HG03558 (cell line): ENCODE measurements at regions not wholly inside any gene's neighbourhood (a gene's known extent, or its start where the extent isn't known, plus 50 kb on each side); places are given as distances from the start of the nearest gene placed in this dataset.
"Not testable (repeated sequence)": the region's sequence is repeated elsewhere in the genome, so short reads cannot be mapped to it uniquely, and the experiment has no call there.

Experiments
- ATAC-seq: cut with Tn5 transposase; IDR thresholded peaks from one replicate; pipeline ENCODE4 v1.9.1; 2021; ENCODE audit warnings: moderate number of reproducible peaks; ENCODE audit not compliant: unreplicated experiment; ENCODE audit errors: extremely low read depth

DNA sequence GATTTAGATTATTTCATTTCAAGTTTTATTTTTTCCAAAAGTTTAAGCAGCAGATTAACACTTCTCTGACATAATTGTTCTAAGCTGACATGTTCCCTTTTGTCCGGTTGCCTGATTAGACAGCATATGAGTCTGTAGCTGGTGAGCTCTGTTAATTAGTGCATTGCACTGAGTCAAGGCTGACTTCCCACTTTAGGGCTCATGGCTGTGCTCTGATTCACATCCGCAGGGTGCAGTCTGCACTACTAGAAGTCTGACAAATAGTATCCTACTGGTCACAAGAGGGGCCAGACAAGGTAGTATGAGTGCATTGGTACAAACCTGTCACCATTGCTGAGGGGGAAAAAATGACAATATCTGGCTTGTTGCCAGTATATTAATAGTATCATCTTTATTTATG is 443.9 kb upstream of the ZNF804A start:
- no peak for ATAC-seq

DNA sequence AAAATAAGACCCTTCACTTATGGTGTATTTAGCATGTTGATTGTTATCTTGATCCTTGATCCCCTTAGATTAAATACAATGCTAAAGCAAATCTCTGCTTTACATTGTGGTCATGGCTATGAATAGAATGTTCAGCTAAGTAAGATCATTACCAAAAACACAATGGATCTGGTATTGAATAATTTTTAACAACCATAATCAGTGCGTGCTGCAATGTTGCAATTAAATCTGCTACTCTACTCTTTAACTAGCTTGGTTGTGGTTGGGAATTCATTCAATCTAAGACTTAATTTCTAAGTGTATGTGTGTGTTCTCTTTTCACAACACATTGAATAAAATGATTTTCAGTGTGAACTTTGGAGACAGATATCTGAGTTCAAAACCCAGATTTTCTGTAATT is 442.5 kb upstream of the ZNF804A start:
- ATAC-seq: no peak

DNA sequence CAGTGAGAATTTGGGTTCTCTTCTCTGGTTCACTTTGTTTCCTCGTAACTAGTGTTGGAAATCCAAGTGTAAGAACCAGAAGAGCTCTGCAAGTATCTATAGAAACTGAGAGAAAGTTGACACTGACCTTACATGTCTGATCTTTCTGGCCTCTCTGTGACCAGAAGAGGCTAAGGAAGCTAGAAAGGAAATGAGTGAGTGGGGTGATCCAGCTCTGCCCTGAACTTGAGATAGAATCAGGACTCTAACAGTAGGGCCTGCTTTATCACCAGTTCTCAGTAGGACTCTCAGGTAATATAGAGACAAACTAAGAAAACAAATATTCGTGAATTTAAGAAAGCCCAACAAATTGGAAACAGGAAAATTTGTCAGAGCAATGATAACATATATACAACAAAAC is 441.2 kb upstream of the ZNF804A start:
- ATAC-seq: no peak

DNA sequence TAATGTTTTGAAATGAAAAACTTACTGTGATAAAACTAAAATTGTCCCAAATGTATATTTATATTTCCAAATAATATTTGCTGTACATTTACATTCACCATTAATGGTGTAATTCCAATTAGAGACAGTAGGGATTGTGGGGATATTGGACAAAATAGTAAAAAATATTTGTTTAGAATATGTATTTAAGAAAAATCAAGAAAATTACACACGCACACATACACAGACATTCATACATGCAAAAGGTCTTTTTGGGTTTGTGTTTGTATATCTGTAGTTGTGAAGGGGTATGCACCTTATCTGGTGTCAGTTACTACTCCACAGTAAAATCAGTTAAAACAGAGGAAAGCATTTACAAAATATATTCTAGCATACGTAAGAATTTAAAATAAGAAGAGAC is 435.9 kb upstream of the ZNF804A start:
- ATAC-seq: no peak

DNA sequence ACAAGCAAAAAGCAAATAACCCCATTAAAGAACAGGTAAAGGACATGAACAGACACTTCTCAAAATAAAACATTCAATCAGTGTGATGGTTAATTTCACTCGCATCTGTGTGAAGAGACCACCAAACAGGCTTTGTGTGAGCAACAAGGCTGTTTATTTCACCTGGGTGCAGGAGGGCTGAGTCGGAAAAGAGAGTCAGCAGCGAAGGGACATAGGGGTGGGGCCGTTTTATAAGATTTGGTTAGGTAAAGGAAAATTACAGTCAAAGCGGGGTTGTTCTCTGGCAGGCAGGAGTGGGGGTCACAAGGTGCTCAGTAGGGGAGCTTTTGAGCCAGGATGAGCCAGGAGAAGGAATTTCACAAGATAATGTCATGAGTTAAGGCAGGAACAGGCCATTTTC is 429.5 kb upstream of the ZNF804A start:
- ATAC-seq: not testable (repeated sequence)

DNA sequence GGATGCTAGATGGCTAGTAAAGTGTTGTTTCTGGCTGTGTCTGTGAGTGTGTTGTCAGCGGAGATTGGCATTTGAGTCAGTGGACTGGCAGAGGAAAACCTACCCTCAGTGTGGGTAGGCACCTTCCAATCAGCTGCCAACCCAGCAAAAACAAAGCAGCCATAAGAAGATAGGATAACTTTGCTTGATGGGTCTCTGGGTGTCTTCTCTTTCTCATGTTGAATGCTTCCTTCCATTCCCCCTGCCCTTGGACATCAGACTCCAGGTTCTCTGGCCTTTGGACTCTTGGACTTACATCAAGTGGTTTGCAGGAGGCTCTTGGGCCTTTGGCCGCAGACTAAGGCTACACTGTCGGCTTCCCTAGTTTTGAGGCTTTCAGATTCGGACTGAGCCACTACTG is 429.0 kb upstream of the ZNF804A start:
- ATAC-seq: no peak

DNA sequence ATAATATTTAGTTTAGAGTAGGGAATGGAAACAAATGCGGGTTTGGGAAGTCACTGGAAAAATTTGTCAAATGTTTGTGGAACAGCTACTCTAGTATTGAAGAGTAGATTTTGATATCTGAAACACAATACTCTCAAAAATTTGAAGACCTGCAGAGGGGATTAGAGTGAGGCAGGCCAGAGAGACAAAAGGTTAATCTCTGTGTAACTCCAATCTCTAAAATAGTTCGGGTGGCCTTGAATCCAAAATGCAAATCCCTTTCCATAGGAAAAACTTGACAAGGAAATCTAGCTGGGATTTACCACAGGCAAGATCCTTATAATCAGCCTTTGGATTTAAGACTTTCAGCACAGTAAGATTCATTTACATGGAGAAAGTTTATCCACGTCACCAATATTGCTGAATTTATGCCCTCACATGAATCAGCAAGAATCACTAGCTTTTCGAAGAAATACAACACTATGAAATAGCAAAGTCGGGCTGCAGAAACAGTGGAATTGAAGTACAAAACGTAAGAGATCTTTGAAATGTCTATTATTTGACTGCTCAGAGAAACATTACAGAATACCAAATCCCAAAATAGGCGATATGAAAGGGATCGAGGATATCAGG is 423.7 kb upstream of the ZNF804A start:
- ATAC-seq: no peak

DNA sequence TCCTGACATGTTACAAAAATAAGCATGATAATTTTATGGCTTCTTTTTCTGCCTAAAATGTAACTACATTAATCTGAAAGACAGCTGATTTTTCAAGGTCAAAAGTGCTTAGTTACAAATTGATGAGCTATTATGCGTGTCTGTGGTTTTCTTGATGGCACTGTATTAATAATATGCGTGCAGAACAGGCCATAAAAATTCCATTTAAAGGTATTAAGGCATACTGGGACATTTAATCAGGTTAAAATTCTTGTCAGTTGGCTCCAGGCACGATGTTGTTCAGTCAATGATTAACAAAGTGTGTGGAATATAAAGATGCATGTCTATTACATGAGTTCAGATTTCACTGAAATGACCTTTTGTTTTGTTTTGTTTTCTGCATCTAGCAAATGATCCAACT is 420.1 kb upstream of the ZNF804A start:
- ATAC-seq: no peak

DNA sequence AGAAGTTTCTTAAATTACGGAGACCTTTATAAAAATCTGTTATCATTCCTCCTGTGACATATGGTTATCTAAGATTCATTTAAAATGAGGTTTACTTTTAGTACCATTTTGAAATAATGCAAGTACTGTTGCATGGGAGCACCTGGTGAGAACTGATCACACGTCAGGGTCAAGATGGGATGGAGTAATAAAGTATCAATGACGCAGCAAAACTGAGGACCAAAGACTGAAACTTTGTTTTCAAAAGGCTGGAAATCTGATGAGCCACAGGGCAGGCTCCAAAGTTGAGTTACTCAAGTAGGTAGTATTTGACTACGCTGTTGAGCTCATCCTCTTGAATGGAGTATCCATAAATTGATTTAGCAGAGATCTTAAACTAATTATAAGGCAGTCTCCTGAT is 411.9 kb upstream of the ZNF804A start:
- ATAC-seq: no peak

DNA sequence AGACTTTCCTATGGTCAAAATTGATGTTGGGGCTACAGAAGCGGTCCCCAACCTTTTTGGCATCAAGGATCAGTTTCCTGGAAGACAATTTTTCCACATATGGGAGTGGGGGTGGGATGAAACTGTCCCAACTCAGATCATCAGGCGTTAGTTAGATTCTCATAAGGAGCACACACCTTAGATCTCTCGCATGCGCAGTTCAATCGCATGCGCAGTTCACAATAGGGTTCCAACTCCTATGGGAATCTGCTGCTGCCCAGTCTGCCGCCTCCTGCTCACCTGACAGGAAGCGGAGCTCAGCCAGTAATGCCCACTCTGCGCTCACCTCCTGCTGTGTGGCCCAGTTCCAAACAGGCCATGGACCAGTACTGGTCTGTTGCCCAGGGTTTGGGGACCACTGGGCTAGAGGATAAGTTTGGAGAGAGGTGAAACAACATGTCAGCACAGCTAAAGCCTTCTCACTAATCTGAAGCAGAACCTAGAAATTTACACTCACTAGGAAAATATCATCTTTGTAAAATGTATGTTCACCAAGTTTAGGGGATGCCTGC is 410.8 kb upstream of the ZNF804A start:
- no peak for ATAC-seq

DNA sequence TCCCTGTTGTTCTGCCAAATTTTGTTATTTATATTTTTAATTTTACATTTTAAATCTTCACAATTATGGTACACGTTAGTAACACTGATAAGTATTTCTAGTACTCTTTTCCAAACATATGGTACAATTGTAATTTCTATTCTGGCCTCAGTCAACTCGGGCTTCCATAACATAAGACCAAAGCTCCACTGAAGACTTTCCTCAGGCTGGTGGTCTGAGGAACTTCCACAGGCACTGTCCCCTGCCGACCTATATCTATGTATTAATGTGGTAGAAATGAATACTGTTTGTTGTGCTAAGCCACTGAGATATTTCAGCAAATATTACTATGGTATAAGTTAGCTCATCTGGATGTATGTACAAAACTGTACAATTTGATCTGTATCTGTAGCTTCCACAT is 407.6 kb upstream of the ZNF804A start:
- no peak for ATAC-seq

DNA sequence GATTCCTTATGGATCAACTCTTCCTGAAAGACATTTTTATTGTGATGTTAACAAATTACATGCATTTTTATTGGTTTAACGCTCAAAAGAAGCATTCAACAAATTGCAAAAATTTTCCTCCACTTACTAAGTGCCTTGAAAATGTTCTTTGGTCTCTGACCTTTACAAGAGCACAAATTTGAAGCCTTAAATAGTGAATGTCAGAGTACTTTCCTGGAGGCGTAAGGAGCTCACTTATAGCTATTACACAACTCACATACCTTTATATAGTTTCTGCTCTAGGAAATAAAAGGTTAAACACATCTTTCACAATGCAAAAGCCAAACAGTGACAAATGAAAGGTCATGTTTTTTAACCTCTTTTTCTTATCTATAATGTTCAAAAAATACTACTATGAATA is 405.7 kb upstream of the ZNF804A start:
- ATAC-seq: no peak

DNA sequence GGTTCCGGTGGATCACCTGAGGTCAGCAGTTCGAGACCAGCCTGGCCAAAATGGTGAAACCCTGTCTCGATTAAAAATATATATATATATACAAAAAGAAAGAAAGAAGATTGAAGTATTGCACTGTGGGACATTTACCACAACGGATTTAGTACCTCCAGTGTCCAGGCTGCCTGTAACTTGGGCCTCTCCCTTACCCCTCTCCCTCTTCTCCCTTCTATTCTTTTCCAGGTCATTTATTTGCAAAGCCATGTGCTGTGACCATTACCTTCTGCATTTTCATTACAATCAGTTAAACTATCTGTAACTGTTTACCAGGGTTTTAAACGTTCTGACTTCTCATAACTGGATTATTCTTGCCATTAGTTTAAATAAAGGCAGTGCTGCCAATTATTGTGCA is 400.9 kb upstream of the ZNF804A start:
- no peak for ATAC-seq

DNA sequence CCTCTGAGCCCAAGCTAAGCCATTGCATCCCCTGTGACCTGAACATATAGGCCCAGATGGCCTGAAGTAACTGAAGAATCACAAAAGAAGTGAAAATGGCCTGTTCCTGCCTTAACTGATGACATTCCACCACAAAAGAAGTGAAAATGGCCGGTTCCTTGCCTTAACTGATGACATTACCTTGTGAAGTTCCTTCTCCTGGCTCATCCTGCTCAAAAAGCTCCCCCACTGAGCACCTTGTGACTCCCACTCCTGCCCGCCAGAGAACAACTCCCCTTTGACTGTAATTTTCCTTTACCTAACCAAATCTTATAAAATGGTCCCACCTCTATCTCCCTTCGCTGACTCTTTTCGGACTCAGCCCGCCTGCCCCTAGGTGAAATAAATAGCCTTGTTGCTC is 399.5 kb upstream of the ZNF804A start:
- ATAC-seq: not testable (repeated sequence)

DNA sequence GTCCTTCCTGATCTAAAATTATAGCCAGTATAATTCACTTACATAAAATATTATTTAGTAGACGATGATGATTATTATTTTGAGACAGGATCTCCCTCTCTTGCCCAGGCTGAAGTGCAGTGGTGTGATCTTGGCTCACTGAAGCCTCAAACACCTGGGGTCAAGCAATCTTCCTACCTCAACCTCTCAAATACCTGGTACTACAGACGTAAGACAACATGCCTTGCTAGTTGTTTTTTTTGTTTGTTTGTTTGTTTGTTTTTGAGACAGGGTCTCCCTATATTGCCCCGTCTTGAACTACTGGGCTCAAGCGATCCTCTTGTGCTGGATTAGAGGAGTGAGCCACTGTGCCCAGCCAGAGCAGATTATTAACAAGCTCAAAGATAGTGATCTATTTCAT is 399.1 kb upstream of the ZNF804A start:
- ATAC-seq: no peak

DNA sequence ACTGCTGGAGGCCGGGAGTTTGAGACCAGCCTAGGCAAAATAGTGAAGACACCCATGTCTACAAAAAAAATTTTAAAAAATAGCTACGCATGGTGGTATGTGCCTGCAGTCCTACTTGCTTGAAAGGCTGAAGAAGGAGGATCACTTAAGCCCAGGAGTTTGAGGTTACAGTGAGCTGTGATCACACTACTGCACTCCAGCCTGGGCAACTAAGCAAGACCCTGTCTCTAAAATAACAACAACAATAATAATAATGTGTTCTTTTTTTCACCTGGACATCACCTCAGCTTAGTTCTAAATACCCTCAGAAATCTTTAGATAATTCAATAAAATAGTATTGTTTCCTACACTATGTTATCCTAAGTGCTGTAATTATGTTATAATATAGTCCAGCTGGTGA is 397.1 kb upstream of the ZNF804A start:
- ATAC-seq: no peak

DNA sequence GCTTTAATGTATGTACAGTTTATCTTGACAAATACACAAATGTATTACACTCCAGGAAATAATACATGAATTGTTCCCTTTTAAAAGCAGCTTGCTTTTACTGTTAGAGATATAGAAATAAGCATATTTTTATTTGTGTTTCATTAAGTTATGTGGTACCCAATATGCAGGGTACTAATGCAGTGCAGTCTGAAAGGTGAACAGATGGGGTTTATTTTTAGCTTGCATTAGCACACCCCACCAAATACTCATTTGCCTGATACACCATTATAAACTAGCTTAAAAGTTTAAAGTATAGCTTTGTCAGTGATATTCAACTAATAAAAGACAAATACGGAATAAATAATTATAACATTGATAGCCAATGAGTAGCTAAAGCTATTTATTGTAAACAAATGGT is 394.7 kb upstream of the ZNF804A start:
- ATAC-seq: no peak

DNA sequence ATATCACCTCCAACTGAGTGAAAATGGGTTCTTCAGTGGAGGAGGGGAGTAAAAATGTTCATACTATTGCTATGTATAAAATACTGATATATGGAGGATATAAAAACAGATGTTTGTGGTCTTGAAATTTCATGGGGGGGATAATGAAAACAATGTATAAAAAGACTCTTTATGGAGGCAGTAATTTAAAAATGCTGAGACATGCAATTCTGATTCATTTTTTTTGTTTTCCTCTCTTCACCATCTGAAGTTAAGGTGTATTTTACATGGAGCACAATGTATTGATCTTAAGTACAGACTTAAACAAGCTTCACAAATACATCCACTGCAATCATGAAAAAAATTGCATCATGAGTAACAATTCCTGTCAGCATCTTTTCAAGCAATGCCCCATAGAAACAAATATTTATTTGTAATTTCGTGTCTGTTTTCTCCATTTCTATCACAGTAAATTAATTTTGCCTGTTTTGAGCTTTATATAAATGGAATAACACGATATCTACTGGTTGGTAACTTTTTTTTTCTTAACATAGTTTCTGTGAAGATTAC is 393.2 kb upstream of the ZNF804A start:
- ATAC-seq: no peak

DNA sequence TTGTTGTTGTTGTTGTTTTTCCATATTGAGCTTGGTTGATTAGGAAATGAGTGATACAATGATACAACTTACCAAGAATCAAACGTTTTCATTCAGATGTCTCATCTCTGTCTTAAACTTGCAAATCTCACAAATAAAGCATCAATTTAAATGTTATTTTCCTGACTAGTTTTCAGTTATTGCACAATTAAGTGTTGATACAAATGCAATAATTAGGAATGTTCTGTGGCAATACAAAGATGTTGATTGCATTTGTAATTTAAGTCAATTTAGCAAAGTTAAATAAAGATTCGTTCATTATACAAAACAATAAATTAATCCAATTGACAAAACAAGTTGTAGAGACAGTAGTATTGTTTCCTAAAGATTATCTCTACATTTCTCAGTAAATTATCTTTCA is 392.3 kb upstream of the ZNF804A start:
- no peak for ATAC-seq

DNA sequence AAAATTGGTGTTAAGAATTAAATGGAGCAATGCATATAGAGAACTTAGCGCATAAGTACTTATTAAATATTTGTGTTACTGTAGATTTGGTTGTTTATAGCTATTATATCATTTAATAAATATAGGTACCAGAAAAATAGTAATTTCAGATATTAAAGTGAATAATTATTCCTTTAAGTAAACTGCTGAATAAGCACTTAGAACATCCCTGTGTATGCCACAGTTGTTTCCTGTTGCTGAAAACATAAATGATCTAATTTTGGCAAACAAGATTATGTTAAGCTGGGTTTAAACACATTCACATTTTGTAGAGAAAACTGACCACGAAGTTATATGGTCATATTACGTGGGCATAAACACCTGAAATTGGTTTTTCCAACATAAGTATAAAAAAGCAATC is 388.0 kb upstream of the ZNF804A start:
- no peak for ATAC-seq

DNA sequence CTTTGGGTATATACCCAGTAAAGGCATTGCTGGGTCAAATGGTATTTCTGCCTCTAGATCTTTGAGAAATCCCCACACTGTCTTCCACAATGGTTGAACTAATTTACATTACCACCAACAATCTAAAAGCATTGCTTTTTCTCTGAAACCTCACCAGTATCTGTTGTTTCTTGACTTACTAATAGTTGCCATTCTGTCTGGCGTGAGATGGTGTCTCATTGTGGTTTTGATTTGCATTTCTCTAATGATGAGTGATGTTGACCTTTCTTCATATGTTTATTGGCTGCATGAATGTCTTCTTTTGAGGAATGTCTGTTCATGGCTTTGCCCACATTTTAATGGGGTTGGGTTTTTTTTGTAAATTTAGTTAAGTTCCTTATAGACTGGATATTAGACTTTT is 382.6 kb upstream of the ZNF804A start:
- no peak for ATAC-seq

DNA sequence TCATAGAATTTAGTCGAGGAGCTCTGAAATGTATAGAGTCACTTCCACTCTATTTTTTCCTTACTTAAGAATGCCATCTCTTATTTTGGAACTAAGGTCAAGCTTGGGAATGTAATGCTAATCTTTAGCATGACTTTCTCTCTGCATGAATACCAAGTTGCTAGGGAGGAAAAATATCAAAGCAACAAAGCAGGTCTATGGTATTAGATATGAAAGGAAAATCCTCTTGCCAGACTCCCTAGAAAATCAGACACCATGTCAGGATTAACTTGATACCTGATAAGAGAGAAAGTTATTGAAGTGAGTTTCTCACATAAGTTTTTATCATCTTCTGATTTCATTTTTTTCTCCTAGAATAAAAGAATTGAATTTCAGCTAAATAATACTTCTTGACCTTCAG is 341.7 kb upstream of the ZNF804A start:
- no peak for ATAC-seq
